ENCODE measurements at regions not wholly inside any gene's neighbourhood (a gene's known extent, or its start where the extent isn't known, plus 50 kb on each side); places are given as distances from the start of the nearest gene placed in this dataset.

DNA sequence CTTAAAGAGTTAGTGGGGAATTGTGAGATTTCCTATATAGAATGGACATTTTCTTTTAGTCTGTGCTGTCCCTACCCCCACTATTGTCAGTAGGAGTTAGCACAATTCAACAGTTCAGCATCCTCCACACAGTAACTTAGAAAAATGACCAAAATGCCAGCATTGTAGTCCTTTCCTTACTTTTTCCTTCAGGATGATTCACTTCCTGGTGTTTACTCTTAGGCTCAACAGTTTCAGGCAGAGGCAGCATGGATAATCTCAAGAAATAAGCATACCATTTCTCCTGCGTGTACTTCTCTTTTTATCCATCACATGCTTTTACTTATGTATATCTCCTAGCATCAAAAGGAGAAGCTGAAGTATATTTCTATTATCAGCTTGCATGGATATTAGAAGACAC is 683.4 kb downstream of the SLC16A7 start:
- Histone ChIP-seq H3K4me3 (ENCODE audit: low read length) (no peak overlapping the region), H3K27ac (ENCODE audit: low read length) (no peak overlapping the region), H3K36me3 (ENCODE audit: control insufficient read depth, insufficient read depth, low read length) (no peaks in the 10 kb centered on the region; the same call in 1 of the 2 replicates), H3K4me1 (ENCODE audit: control insufficient read depth, insufficient read depth, low read length) (no peaks in the 10 kb centered on the region), H3K9me3 (ENCODE audit: control insufficient read depth, insufficient read depth, low read length) (no peaks in the 10 kb centered on the region; the same call in 1 of the 2 replicates), H3K27me3 (ENCODE audit: control insufficient read depth, insufficient read depth, low read length) (no peaks in the 10 kb centered on the region)
- WGBS (ENCODE audit: insufficient coverage, insufficient read length), result no CpG with 5 or more reads among the region's 1 CpG
- DNase-seq (ENCODE audit: low read depth, low spot score), result no peak

- no peaks in the 10 kb centered on the region for H3K4me1 ChIP-seq (ENCODE audit: control insufficient read depth, insufficient read depth, low read length)
- no peak overlapping the region for H3K4me3 ChIP-seq (ENCODE audit: low read length)
- no peaks in the 10 kb centered on the region; the same call in 1 of the 2 replicates for H3K36me3 ChIP-seq (ENCODE audit: control insufficient read depth, insufficient read depth, low read length)
- H3K27me3 ChIP-seq (ENCODE audit: control insufficient read depth, insufficient read depth, low read length), result no peaks in the 10 kb centered on the region
- no peak overlapping the region for H3K27ac ChIP-seq (ENCODE audit: low read length)
- H3K9me3 ChIP-seq (ENCODE audit: control insufficient read depth, insufficient read depth, low read length), result no peaks in the 10 kb centered on the region; the same call in 1 of the 2 replicates
- no CpG with 5 or more reads among the region's 8 CpGs for WGBS (ENCODE audit: insufficient coverage, insufficient read length)
- no peak for DNase-seq (ENCODE audit: low read depth, low spot score)
These were observed 685.7 kb downstream of the SLC16A7 start for GRCh38 chr12:60281522-60281921.

- Histone ChIP-seq H3K27ac (ENCODE audit: low read length) (no peak overlapping the region), H3K9me3 (ENCODE audit: control insufficient read depth, insufficient read depth, low read length) (no peaks in the 10 kb centered on the region), H3K4me1 (ENCODE audit: control insufficient read depth, insufficient read depth, low read length) (no peaks in the 10 kb centered on the region), H3K4me3 (ENCODE audit: low read length) (no peak overlapping the region), H3K27me3 (ENCODE audit: control insufficient read depth, insufficient read depth, low read length) (no peaks in the 10 kb centered on the region), H3K36me3 (ENCODE audit: control insufficient read depth, insufficient read depth, low read length) (no peaks in the 10 kb centered on the region)
- DNase-seq (ENCODE audit: low read depth, low spot score), result no peak
- WGBS (ENCODE audit: insufficient coverage, insufficient read length), result no CpG with 5 or more reads among the region's 1 CpG
These were observed 694.7 kb downstream of the SLC16A7 start for GRCh38 chr12:60290532-60290931.

GRCh38 chr12:60308366-60308991 is 712.6 kb downstream of the SLC16A7 start:
- no peak overlapping the region for H3K27ac ChIP-seq (ENCODE audit: low read length)
- H3K9me3 ChIP-seq (ENCODE audit: control insufficient read depth, insufficient read depth, low read length), result no peaks in the 10 kb centered on the region
- DNase-seq (ENCODE audit: low read depth, low spot score), result no peak
- H3K27me3 ChIP-seq (ENCODE audit: control insufficient read depth, insufficient read depth, low read length), result no peaks in the 10 kb centered on the region
- whole genome bisulfite sequencing (ENCODE audit: insufficient coverage, insufficient read length), result no CpG with 5 or more reads among the region's 1 CpG
- no peaks in the 10 kb centered on the region for H3K4me1 ChIP-seq (ENCODE audit: control insufficient read depth, insufficient read depth, low read length)
- no peaks in the 10 kb centered on the region for H3K36me3 ChIP-seq (ENCODE audit: control insufficient read depth, insufficient read depth, low read length)
- no peak overlapping the region for H3K4me3 ChIP-seq (ENCODE audit: low read length)

- Histone ChIP-seq H3K9me3 (ENCODE audit: control insufficient read depth, insufficient read depth, low read length) (no peaks in the 10 kb centered on the region), H3K27ac (ENCODE audit: low read length) (no peak overlapping the region), H3K27me3 (ENCODE audit: control insufficient read depth, insufficient read depth, low read length) (no peaks in the 10 kb centered on the region), H3K36me3 (ENCODE audit: control insufficient read depth, insufficient read depth, low read length) (no peaks in the 10 kb centered on the region), H3K4me1 (ENCODE audit: control insufficient read depth, insufficient read depth, low read length) (no peaks in the 10 kb centered on the region), H3K4me3 (ENCODE audit: low read length) (no peak overlapping the region)
- WGBS (ENCODE audit: insufficient coverage, insufficient read length), result no CpG with 5 or more reads among the region's 2 CpGs
- no peak for DNase-seq (ENCODE audit: low read depth, low spot score)
These were observed 716.1 kb downstream of the SLC16A7 start for GRCh38 chr12:60311940-60312339.

DNA sequence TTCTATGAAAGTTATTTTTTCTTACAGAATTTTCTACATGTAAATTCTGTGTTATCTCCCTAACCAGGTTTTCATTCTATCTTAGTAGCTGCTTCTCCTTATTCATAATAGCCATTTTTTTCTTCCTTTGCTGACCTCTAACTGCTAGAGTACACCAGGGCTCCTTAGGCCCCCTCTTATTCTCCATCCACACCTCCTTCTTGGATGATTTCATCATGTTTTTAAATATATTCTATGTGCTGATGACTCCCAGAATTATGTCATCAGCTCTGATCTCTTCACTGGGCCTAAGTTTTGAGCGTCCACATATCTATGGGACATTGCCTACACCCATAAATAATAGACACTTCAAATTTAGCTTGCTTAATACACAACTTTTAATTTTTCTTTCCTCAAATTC is 721.5 kb downstream of the SLC16A7 start:
- Histone ChIP-seq H3K9me3 (ENCODE audit: control insufficient read depth, insufficient read depth, low read length) (no peaks in the 10 kb centered on the region), H3K27me3 (ENCODE audit: control insufficient read depth, insufficient read depth, low read length) (no peaks in the 10 kb centered on the region), H3K4me1 (ENCODE audit: control insufficient read depth, insufficient read depth, low read length) (no peaks in the 10 kb centered on the region), H3K4me3 (ENCODE audit: low read length) (no peak overlapping the region), H3K27ac (ENCODE audit: low read length) (no peak overlapping the region), H3K36me3 (ENCODE audit: control insufficient read depth, insufficient read depth, low read length) (no peaks in the 10 kb centered on the region)
- DNase-seq (ENCODE audit: low read depth, low spot score), result no peak
- no CpG with 5 or more reads among the region's 1 CpG for WGBS (ENCODE audit: insufficient coverage, insufficient read length)

GRCh38 chr12:60324746-60325145 is 728.9 kb downstream of the SLC16A7 start:
- Histone ChIP-seq H3K27me3 (ENCODE audit: control insufficient read depth, insufficient read depth, low read length) (no peaks in the 10 kb centered on the region), H3K4me1 (ENCODE audit: control insufficient read depth, insufficient read depth, low read length) (no peaks in the 10 kb centered on the region), H3K9me3 (ENCODE audit: control insufficient read depth, insufficient read depth, low read length) (no peaks in the 10 kb centered on the region), H3K27ac (ENCODE audit: low read length) (no peak overlapping the region), H3K4me3 (ENCODE audit: low read length) (no peak overlapping the region), H3K36me3 (ENCODE audit: control insufficient read depth, insufficient read depth, low read length) (no peaks in the 10 kb centered on the region)
- no peak for DNase-seq (ENCODE audit: low read depth, low spot score)
- no CpG with 5 or more reads among the region's 1 CpG for WGBS (ENCODE audit: insufficient coverage, insufficient read length)

DNA sequence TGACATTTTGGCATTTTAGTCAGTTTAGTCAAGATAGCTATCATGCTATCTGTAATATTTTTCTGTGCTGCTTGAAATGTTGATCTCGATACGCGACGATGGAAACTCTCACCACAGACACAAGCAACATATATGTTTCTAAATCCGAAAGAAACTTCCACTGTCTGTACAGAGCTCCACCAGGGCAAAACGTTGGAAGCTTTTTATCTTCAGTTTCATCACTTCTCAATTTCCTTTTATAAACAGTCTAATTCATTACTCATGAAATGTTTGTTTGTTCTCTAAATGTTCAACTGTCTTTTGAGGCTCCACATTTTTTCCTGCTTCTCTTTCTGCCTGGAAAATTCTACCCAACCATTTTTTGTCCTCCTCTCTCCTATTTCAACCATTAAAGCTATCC is 737.6 kb downstream of the SLC16A7 start:
- Histone ChIP-seq H3K4me1 (ENCODE audit: control insufficient read depth, insufficient read depth, low read length) (no peaks in the 10 kb centered on the region), H3K36me3 (ENCODE audit: control insufficient read depth, insufficient read depth, low read length) (no peaks in the 10 kb centered on the region), H3K9me3 (ENCODE audit: control insufficient read depth, insufficient read depth, low read length) (no peaks in the 10 kb centered on the region), H3K27me3 (ENCODE audit: control insufficient read depth, insufficient read depth, low read length) (no peaks in the 10 kb centered on the region), H3K4me3 (ENCODE audit: low read length) (no peak overlapping the region), H3K27ac (ENCODE audit: low read length) (no peak overlapping the region)
- WGBS (ENCODE audit: insufficient coverage, insufficient read length), result no CpG with 5 or more reads among the region's 6 CpGs
- DNase-seq (ENCODE audit: low read depth, low spot score), result no peak

- DNase-seq (ENCODE audit: low read depth, low spot score), result no peak
- Histone ChIP-seq H3K36me3 (ENCODE audit: control insufficient read depth, insufficient read depth, low read length) (no peaks in the 10 kb centered on the region), H3K27ac (ENCODE audit: low read length) (no peak overlapping the region), H3K27me3 (ENCODE audit: control insufficient read depth, insufficient read depth, low read length) (no peaks in the 10 kb centered on the region), H3K9me3 (ENCODE audit: control insufficient read depth, insufficient read depth, low read length) (no peaks in the 10 kb centered on the region), H3K4me3 (ENCODE audit: low read length) (no peak overlapping the region), H3K4me1 (ENCODE audit: control insufficient read depth, insufficient read depth, low read length) (no peaks in the 10 kb centered on the region)
These were observed 739.9 kb downstream of the SLC16A7 start for GRCh38 chr12:60335745-60336144.

GRCh38 chr12:60337839-60338549 is 742.2 kb downstream of the SLC16A7 start:
- Histone ChIP-seq H3K4me3 (ENCODE audit: low read length) (no peak overlapping the region), H3K27me3 (ENCODE audit: control insufficient read depth, insufficient read depth, low read length) (no peaks in the 10 kb centered on the region), H3K27ac (ENCODE audit: low read length) (no peak overlapping the region), H3K4me1 (ENCODE audit: control insufficient read depth, insufficient read depth, low read length) (no peaks in the 10 kb centered on the region), H3K36me3 (ENCODE audit: control insufficient read depth, insufficient read depth, low read length) (no peaks in the 10 kb centered on the region), H3K9me3 (ENCODE audit: control insufficient read depth, insufficient read depth, low read length) (no peaks in the 10 kb centered on the region)
- WGBS (ENCODE audit: insufficient coverage, insufficient read length), result no CpG with 5 or more reads among the region's 5 CpGs
- DNase-seq (ENCODE audit: low read depth, low spot score), result no peak

GRCh38 chr12:60345442-60345841 is 749.6 kb downstream of the SLC16A7 start:
- no peaks in the 10 kb centered on the region for H3K9me3 ChIP-seq (ENCODE audit: control insufficient read depth, insufficient read depth, low read length)
- WGBS (ENCODE audit: insufficient coverage, insufficient read length), result no CpG with 5 or more reads among the region's 1 CpG
- H3K4me3 ChIP-seq (ENCODE audit: low read length), result no peak overlapping the region
- no peak overlapping the region for H3K27ac ChIP-seq (ENCODE audit: low read length)
- no peaks in the 10 kb centered on the region for H3K4me1 ChIP-seq (ENCODE audit: control insufficient read depth, insufficient read depth, low read length)
- no peaks in the 10 kb centered on the region for H3K36me3 ChIP-seq (ENCODE audit: control insufficient read depth, insufficient read depth, low read length)
- H3K27me3 ChIP-seq (ENCODE audit: control insufficient read depth, insufficient read depth, low read length), result no peaks in the 10 kb centered on the region
- DNase-seq (ENCODE audit: low read depth, low spot score), result no peak
